COLO668 (cell line): ENCODE measurements at regions not wholly inside any gene's neighbourhood (a gene's known extent, or its start where the extent isn't known, plus 50 kb on each side); places are given as distances from the start of the nearest gene placed in this dataset.
"Not testable (repeated sequence)": the region's sequence is repeated elsewhere in the genome, so short reads cannot be mapped to it uniquely, and the experiment has no call there.

Source experiments
- DNase-seq: peaks from one replicate; lab custom pipeline; 2025; ENCODE audit not compliant: unreplicated experiment; lab: John Stamatoyannopoulos, UW

GRCh38 chr4:97140545-97140944 lies 1002.7 kb downstream of the STPG2 start:
- DNase-seq = no peak

- not testable (repeated sequence) for DNase-seq
Measured at GRCh38 chr4:97141332-97141731, 1001.9 kb downstream of the STPG2 start.

- DNase-seq = no peak
Measured at GRCh38 chr4:97142410-97142809, 1000.9 kb downstream of the STPG2 start.

- DNase-seq = no peak
Measured at GRCh38 chr4:97142893-97143292, 1000.4 kb downstream of the STPG2 start.

- DNase-seq = no peak
Measured at GRCh38 chr4:97144199-97144598, 999.1 kb downstream of the STPG2 start.

- no peak for DNase-seq
Measured at GRCh38 chr4:97150966-97151365, 992.3 kb downstream of the STPG2 start.

- DNase-seq = no peak
Measured at GRCh38 chr4:97152149-97152548, 991.1 kb downstream of the STPG2 start.

GRCh38 chr4:97153042-97153441 lies 990.2 kb downstream of the STPG2 start:
- DNase-seq = no peak

GRCh38 chr4:97159625-97160024 lies 983.7 kb downstream of the STPG2 start:
- no peak for DNase-seq

GRCh38 chr4:97185233-97185632 lies 958.0 kb downstream of the STPG2 start:
- DNase-seq = no peak

- no peak for DNase-seq
Measured at GRCh38 chr4:97197106-97197505, 946.2 kb downstream of the STPG2 start.

GRCh38 chr4:97208749-97209148 lies 934.5 kb downstream of the STPG2 start:
- DNase-seq = no peak

- DNase-seq = no peak
Measured at GRCh38 chr4:97215409-97215941, 927.8 kb downstream of the STPG2 start.

GRCh38 chr4:97216046-97216445 lies 927.2 kb downstream of the STPG2 start:
- no peak for DNase-seq

- no peak for DNase-seq
Measured at GRCh38 chr4:97235521-97235920, 907.8 kb downstream of the STPG2 start.

GRCh38 chr4:97238956-97239666 lies 904.2 kb downstream of the STPG2 start:
- no peak for DNase-seq

GRCh38 chr4:97239667-97239997 lies 903.6 kb downstream of the STPG2 start:
- DNase-seq = no peak

GRCh38 chr4:97252615-97253154 lies 890.6 kb downstream of the STPG2 start:
- no peak for DNase-seq

GRCh38 chr4:97262769-97263168 lies 880.5 kb downstream of the STPG2 start:
- no peak for DNase-seq

GRCh38 chr4:97270051-97270450 lies 873.2 kb downstream of the STPG2 start:
- DNase-seq = no peak

GRCh38 chr4:97279391-97279790 lies 863.9 kb downstream of the STPG2 start:
- DNase-seq = no peak

- DNase-seq = no peak
Measured at GRCh38 chr4:97300561-97300960, 842.7 kb downstream of the STPG2 start.

GRCh38 chr4:97305351-97305750 lies 837.9 kb downstream of the STPG2 start:
- DNase-seq = no peak
